ENCODE measurements at regions not wholly inside any gene's neighbourhood (a gene's known extent, or its start where the extent isn't known, plus 50 kb on each side); places are given as distances from the start of the nearest gene placed in this dataset.

GRCh38 chr4:13998850-13999445, 371.4 kb upstream of the BOD1L1 start:
- no peak for TF ChIP-seq CTCF (IDR thresholded peaks at IDR 0.05)
- no peak for TF ChIP-seq POLR2AphosphoS5 (IDR thresholded peaks at IDR 0.05; ENCODE audit: insufficient read depth in 1 of 2, low read depth in 1 of 2)
- no peak for TF ChIP-seq POLR2A (IDR thresholded peaks at IDR 0.05)

Data from vagina (tissue), 2 donors.